SK-N-MC (cell line): ENCODE measurements at regions not wholly inside any gene's neighbourhood (a gene's known extent, or its start where the extent isn't known, plus 50 kb on each side); places are given as distances from the start of the nearest gene placed in this dataset.

Experiments used
- DNase-seq: peaks from one replicate; pipeline ENCODE4 v3.0.0-alpha.2; 2011; ENCODE audit warnings: low read depth, low spot score
- H3K27ac ChIP-seq: fragments of 200-600 bp; sonication (generic); 2 replicates; pipeline ENCODE4 v1.5.1; 2016; ENCODE audit warnings: mixed run types
- H3K36me3 ChIP-seq: fragments of 200-600 bp; sonication (generic); 2 replicates; pipeline ENCODE4 v1.6.1; 2017; ENCODE audit warnings: antibody characterized with exemption, low read length, mixed read lengths; ENCODE audit not compliant: insufficient read depth
- H3K4me3 ChIP-seq: fragments of 200-600 bp; sonication (generic); 2 replicates; pipeline ENCODE4 v1.5.1; 2016
- H3K9ac ChIP-seq: fragments of 200-600 bp; sonication (generic); 2 replicates; pipeline ENCODE4 v1.8.0; 2017; ENCODE audit warnings: mixed run types, mixed read lengths; ENCODE audit not compliant: insufficient read length
- H3K9me3 ChIP-seq: fragments of 200-600 bp; sonication (generic); 2 replicates; pipeline ENCODE4 v1.6.1; 2017; ENCODE audit warnings: low read depth, mild to moderate bottlenecking, antibody characterized with exemption, low read length, moderate library complexity, mixed read lengths
- EZH2 ChIP-seq: fragments of 200-600 bp; sonication (generic); IDR thresholded peaks from one replicate; pipeline ENCODE4 v1.6.1; 2017; ENCODE audit warnings: antibody characterized with exemption
- FOXP2 ChIP-seq: optimal IDR thresholded peaks from 2 replicates; pipeline ENCODE3; 2011; ENCODE audit warnings: mild to moderate bottlenecking, moderate library complexity; ENCODE audit not compliant: insufficient read depth; ENCODE audit errors: extremely low read length, control extremely low read depth
- POLR2AphosphoS5 ChIP-seq: IDR thresholded peaks from 2 replicates; pipeline ENCODE4 v1.6.1; 2012; ENCODE audit warnings: mild to moderate bottlenecking, low read depth, low read length, borderline replicate concordance

DNA sequence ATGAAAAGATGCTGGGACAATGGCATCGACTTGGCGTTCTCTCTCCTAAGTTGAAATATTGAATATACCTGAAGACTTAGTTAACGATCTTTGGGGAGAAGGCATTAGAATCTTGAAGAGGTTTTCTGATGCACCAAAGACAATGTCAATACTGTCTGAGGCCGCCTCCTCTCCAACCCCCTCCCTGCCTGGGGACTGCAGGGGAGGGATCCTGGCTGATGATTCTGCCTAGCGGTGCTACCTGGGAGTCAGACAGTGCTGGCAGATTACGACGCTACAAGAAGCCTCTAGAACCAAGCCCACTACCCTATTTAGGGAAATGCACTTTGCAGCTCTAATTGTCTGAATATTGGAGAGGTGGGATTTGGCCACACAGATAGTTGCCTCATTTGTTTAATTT lies 145.6 kb upstream of the HABP2 start:
- no peaks in the 10 kb centered on the region for H3K9me3 ChIP-seq

GRCh38 chr10:113409175-113409574 lies 143.7 kb upstream of the HABP2 start:
- no peak overlapping the region for H3K9ac ChIP-seq
- TF ChIP-seq EZH2: no peak
- TF ChIP-seq FOXP2: no peak
- TF ChIP-seq POLR2AphosphoS5: no peak
- no peaks in the 10 kb centered on the region for H3K9me3 ChIP-seq
- DNase-seq: no peak
- no peak overlapping the region for H3K4me3 ChIP-seq
- H3K36me3 ChIP-seq: no peaks in the 10 kb centered on the region
- H3K27ac ChIP-seq: no peak overlapping the region

More for the DNA sequence above, 145.6 kb upstream of the HABP2 start:
- no peak overlapping the region for H3K4me3 ChIP-seq
- DNase-seq: no peak
- H3K9ac ChIP-seq: no peak overlapping the region
- no peaks in the 10 kb centered on the region for H3K36me3 ChIP-seq
- no peak overlapping the region for H3K27ac ChIP-seq
- TF ChIP-seq POLR2AphosphoS5 (no peak), EZH2 (no peak), FOXP2 (no peak)

DNA sequence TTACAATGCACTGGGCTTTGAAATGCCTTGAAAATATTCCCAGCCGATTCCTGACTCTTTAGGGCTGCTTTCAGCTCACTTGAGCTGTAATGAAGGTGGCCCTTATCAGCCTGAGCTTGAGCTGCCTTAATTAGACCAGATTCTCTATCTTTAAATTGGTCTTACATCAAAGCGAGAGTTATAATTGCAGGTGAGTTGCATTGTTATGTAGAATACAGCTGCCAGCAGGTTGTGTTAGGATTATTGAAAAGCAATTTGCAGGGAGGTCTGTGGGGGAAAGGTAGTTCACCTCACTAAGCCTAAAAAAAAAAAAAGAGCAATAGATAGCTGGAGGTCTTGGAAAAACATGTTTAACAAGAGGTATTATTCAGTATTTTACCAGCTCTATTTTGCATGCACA lies 142.2 kb upstream of the HABP2 start:
- Histone ChIP-seq H3K27ac (no peak overlapping the region), H3K4me3 (no peak overlapping the region), H3K9ac (no peak overlapping the region), H3K9me3 (no peaks in the 10 kb centered on the region), H3K36me3 (no peaks in the 10 kb centered on the region)
- no peak for DNase-seq
- TF ChIP-seq POLR2AphosphoS5 (no peak), EZH2 (no peak), FOXP2 (no peak)

- H3K4me3 ChIP-seq: no peak overlapping the region
- no peak overlapping the region for H3K9ac ChIP-seq
- no peak overlapping the region for H3K27ac ChIP-seq
- H3K36me3 ChIP-seq: no peaks in the 10 kb centered on the region
- DNase-seq: no peak
- TF ChIP-seq POLR2AphosphoS5 (no peak), EZH2 (no peak), FOXP2 (no peak)
- H3K9me3 ChIP-seq: no peaks in the 10 kb centered on the region
Measured at GRCh38 chr10:113411456-113411855, 141.4 kb upstream of the HABP2 start.

GRCh38 chr10:113412161-113412560 lies 140.7 kb upstream of the HABP2 start:
- no peak for DNase-seq
- Histone ChIP-seq H3K27ac (no peak overlapping the region), H3K9me3 (no peaks in the 10 kb centered on the region), H3K9ac (no peak overlapping the region), H3K36me3 (no peaks in the 10 kb centered on the region), H3K4me3 (no peak overlapping the region)
- TF ChIP-seq EZH2 (no peak), FOXP2 (no peak), POLR2AphosphoS5 (no peak)

DNA sequence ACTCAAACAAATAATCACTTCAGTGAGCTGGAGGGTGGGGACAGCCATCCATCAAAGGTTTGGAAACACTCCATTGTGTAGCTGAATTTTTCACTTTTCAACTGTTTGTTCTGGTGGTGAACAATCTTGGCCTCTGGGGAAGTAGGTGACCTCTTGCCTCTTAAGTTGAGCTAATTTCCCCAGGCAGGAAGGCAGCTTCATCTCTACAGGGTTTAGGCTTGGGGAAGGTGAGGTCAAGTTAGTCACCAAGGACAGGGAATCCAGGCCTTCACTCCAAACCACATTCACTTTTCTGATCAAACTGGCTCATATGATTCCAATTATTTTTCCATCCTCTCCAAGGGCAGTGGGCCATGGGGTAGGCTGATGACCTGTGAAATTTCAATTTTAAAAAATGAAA lies 138.3 kb upstream of the HABP2 start:
- TF ChIP-seq POLR2AphosphoS5: no peak
- TF ChIP-seq EZH2: no peak
- TF ChIP-seq FOXP2: no peak
- H3K27ac ChIP-seq: no peak overlapping the region
- no peak overlapping the region for H3K4me3 ChIP-seq
- no peaks in the 10 kb centered on the region for H3K36me3 ChIP-seq
- H3K9ac ChIP-seq: no peak overlapping the region
- DNase-seq: no peak
- H3K9me3 ChIP-seq: no peaks in the 10 kb centered on the region

DNA sequence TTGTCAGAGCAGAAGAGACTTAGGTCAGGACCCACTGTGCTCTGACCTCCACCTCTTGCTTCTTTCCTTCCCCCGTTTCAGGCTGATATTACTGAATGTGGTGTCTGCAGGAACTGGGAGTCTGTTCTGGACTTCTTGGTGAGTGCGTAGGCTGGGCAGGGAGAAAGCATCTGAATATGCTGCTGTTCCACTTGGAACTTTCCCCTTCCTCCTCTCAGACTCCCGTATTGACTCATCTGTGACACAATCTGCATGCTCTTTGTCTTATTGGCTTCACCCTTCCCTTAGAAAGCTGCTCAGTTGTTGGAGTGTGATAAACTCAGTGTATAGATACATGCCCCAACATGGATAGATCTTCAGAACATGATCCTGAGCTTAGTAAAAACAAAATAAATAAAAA lies 137.6 kb upstream of the HABP2 start:
- no peaks in the 10 kb centered on the region for H3K9me3 ChIP-seq
- no peak overlapping the region for H3K4me3 ChIP-seq
- TF ChIP-seq EZH2: no peak
- DNase-seq: no peak
- no peaks in the 10 kb centered on the region for H3K36me3 ChIP-seq
- H3K27ac ChIP-seq: no peak overlapping the region
- no peak overlapping the region for H3K9ac ChIP-seq

- Histone ChIP-seq H3K36me3 (no peaks in the 10 kb centered on the region), H3K9me3 (no peaks in the 10 kb centered on the region), H3K27ac (no peak overlapping the region), H3K9ac (no peak overlapping the region), H3K4me3 (no peak overlapping the region)
- DNase-seq: no peak
- TF ChIP-seq POLR2AphosphoS5: no peak
- TF ChIP-seq EZH2: no peak
- TF ChIP-seq FOXP2: no peak
Measured at GRCh38 chr10:113420057-113420732, 132.7 kb upstream of the HABP2 start.
